ENCODE measurements at regions not wholly inside any gene's neighbourhood (a gene's known extent, or its start where the extent isn't known, plus 50 kb on each side); places are given as distances from the start of the nearest gene placed in this dataset.

- DNase-seq (ENCODE audit: low spot score) = no peak
Measured at GRCh38 chr7:24341691-24342413, 57.9 kb downstream of the NPY start.

GRCh38 chr7:24343614-24344013, 59.6 kb downstream of the NPY start:
- DNase-seq (ENCODE audit: low spot score) = no peak

GRCh38 chr7:24346129-24346528, 62.1 kb downstream of the NPY start:
- DNase-seq (ENCODE audit: low spot score) = no peak

- DNase-seq (ENCODE audit: low spot score) = no peak
Measured at GRCh38 chr7:24346716-24347115, 62.7 kb downstream of the NPY start.

GRCh38 chr7:24349339-24349738, 65.3 kb downstream of the NPY start:
- peak; percentile 59 for DNase-seq (ENCODE audit: low spot score)

- no peak for DNase-seq (ENCODE audit: low spot score)
Measured at GRCh38 chr7:24354456-24354855, 70.5 kb downstream of the NPY start.

- DNase-seq (ENCODE audit: low spot score) = no peak
Measured at GRCh38 chr7:24356718-24357386, 72.9 kb downstream of the NPY start.

GRCh38 chr7:24361001-24361400, 77.0 kb downstream of the NPY start:
- no peak for DNase-seq (ENCODE audit: low spot score)

GRCh38 chr7:24365606-24366005, 81.6 kb downstream of the NPY start:
- DNase-seq (ENCODE audit: low spot score) = no peak

GRCh38 chr7:24366876-24367275, 82.9 kb downstream of the NPY start:
- no peak for DNase-seq (ENCODE audit: low spot score)

- DNase-seq (ENCODE audit: low spot score) = no peak
Measured at GRCh38 chr7:24368161-24368560, 84.2 kb downstream of the NPY start.

GRCh38 chr7:24370541-24370940, 86.6 kb downstream of the NPY start:
- no peak for DNase-seq (ENCODE audit: low spot score)

- DNase-seq (ENCODE audit: low spot score) = no peak
Measured at GRCh38 chr7:24372961-24373955, 89.3 kb downstream of the NPY start.

- DNase-seq (ENCODE audit: low spot score) = no peak
Measured at GRCh38 chr7:24378871-24379616, 95.1 kb downstream of the NPY start.

GRCh38 chr7:24381894-24382505, 98.0 kb downstream of the NPY start:
- no peak for DNase-seq (ENCODE audit: low spot score)

GRCh38 chr7:24383055-24383454, 99.1 kb downstream of the NPY start:
- no peak for DNase-seq (ENCODE audit: low spot score)

- no peak for DNase-seq (ENCODE audit: low spot score)
Measured at GRCh38 chr7:24384362-24385030, 100.5 kb downstream of the NPY start.

GRCh38 chr7:24388212-24388611, 104.2 kb downstream of the NPY start:
- no peak for DNase-seq (ENCODE audit: low spot score)

- no peak for DNase-seq (ENCODE audit: low spot score)
Measured at GRCh38 chr7:24390376-24391157, 106.6 kb downstream of the NPY start.

- DNase-seq (ENCODE audit: low spot score) = no peak
Measured at GRCh38 chr7:24392774-24393173, 108.8 kb downstream of the NPY start.
